K562 (cell line): ENCODE measurements at regions not wholly inside any gene's neighbourhood (a gene's known extent, or its start where the extent isn't known, plus 50 kb on each side); places are given as distances from the start of the nearest gene placed in this dataset.
A peak's percentile ranks its signal among the peaks of the same experiment; 100 is the strongest.

ENCODE experiments used
- ATAC-seq: fragments of 200-7000 bp; cut with Tn5 transposase; 3 replicates; pipeline ENCODE4 v1.9.1; 2020; ENCODE audit warnings: moderate library complexity
- BruUV-seq: library from RNA; stranded (reverse); fragments of 400-500 nt; replicated peaks from 2 replicates; lab custom pipeline; 2021; lab: Mats Ljungman, UMichigan
- CTCF ChIA-PET: fragments of 300-600 bp; formaldehyde crosslinking; extraction: SDS; loops from one replicate; lab custom pipeline; 2021; ENCODE audit warnings: low intra/inter-chr PET ratio; lab: Yijun Ruan, JAX
- POLR2A ChIA-PET: fragments of 300-600, 350-650 bp; sonication (Branson Sonifier 250); formaldehyde crosslinking; extraction: SDS; loops from one replicate; lab custom pipeline; 2021; ENCODE audit warnings: antibody characterized with exemption, inconsistent platforms; lab: Yijun Ruan, JAX
- DNase-seq, 4 experiments: peaks; one replicate each; pipeline versions ENCODE4 v3.0.0 to v3.0.0-alpha.2; 2011 to 2018; ENCODE audit warnings: low spot score in 3 of 4, mixed read lengths in 3 of 4; ENCODE audit errors: extremely low read depth in 1 of 4
- FAIRE-seq: peaks from 2 replicates; lab custom pipeline; 2011; peaks lifted over from hg19 to GRCh38; lab: Jason Lieb, UNC
- H2AFZ ChIP-seq: 2 replicates; pipeline ENCODE4 v1.6.0; 2011; ENCODE audit warnings: low read depth, low read length, control low read depth, inconsistent platforms
- H3K27ac ChIP-seq: fragments of 200-600 bp; 3 replicates; pipeline ENCODE4 v1.8.0; 2011; ENCODE audit warnings: low read depth, mild to moderate bottlenecking, control low read depth, inconsistent platforms, low read length, moderate library complexity, mixed read lengths; ENCODE audit errors: extremely low read depth
- H3K27me3 ChIP-seq, 2 experiments: fragments of 300-600 bp in 1 of 2; 2 replicates in 1 of 2; 3 replicates in 1 of 2; pipeline versions ENCODE4 v1.6.0 to v1.8.0; 2011; ENCODE audit warnings: inconsistent platforms in 2 of 2, low read length in 2 of 2, mild to moderate bottlenecking in 1 of 2, mixed read lengths in 1 of 2, moderate library complexity in 1 of 2; ENCODE audit not compliant: control insufficient read depth in 2 of 2, insufficient read depth in 2 of 2
- H3K36me3 ChIP-seq: fragments of 300-600 bp; 3 replicates; pipeline ENCODE4 v1.8.0; 2011; ENCODE audit warnings: mild to moderate bottlenecking, low read length, inconsistent platforms; ENCODE audit not compliant: control insufficient read depth, insufficient read depth
- H3K4me1 ChIP-seq, 2 experiments: fragments of 200-600 bp in 1 of 2; replicated peaks in 1 of 2; 2 replicates in 1 of 2; 3 replicates in 1 of 2; pipeline versions ENCODE4 v1.5.1 to v1.8.0; 2011; ENCODE audit warnings: inconsistent platforms in 2 of 2, low read length in 2 of 2, mild to moderate bottlenecking in 1 of 2, mixed read lengths in 1 of 2, moderate library complexity in 1 of 2; ENCODE audit not compliant: control insufficient read depth in 2 of 2, insufficient read depth in 2 of 2
- H3K4me2 ChIP-seq: 2 replicates; pipeline ENCODE4 v1.6.1; 2011; ENCODE audit warnings: low read length, control low read depth, inconsistent platforms, mixed read lengths; ENCODE audit not compliant: insufficient read depth
- H3K4me3 ChIP-seq: fragments of 200-600 bp; sonication (generic), shearing (Covaris generic); 2 replicates; pipeline ENCODE4 v1.5.1; 2016; ENCODE audit warnings: control low read depth, inconsistent platforms
- H3K79me2 ChIP-seq: fragments of 200-600 bp; 3 replicates; pipeline ENCODE4 v1.8.0; 2011; ENCODE audit warnings: low read length, inconsistent platforms; ENCODE audit not compliant: control insufficient read depth, insufficient read depth
- H3K9ac ChIP-seq, 2 experiments: 2 replicates each; pipeline versions ENCODE4 v1.6.0 to v1.6.1; 2011; ENCODE audit warnings: low read depth in 2 of 2, low read length in 2 of 2, control low read depth in 1 of 2, inconsistent platforms in 1 of 2, mild to moderate bottlenecking in 1 of 2, mixed read lengths in 1 of 2; ENCODE audit not compliant: insufficient read depth in 1 of 2
- H3K9me1 ChIP-seq: one replicate; pipeline ENCODE4 v1.6.0; 2011; ENCODE audit warnings: inconsistent platforms, mild to moderate bottlenecking, low read length, moderate library complexity; ENCODE audit not compliant: control insufficient read depth, insufficient read depth
- H3K9me3 ChIP-seq: replicated peaks from 2 replicates; pipeline ENCODE4 v1.5.1; 2011; ENCODE audit warnings: low read depth, low read length, inconsistent platforms; ENCODE audit not compliant: control insufficient read depth, insufficient read depth
- H4K20me1 ChIP-seq: replicated peaks from 2 replicates; pipeline ENCODE4 v1.6.1; 2011; ENCODE audit warnings: low read length, inconsistent platforms, mixed read lengths; ENCODE audit not compliant: control insufficient read depth, insufficient read depth
- EZH2 ChIP-seq: IDR thresholded peaks from 2 replicates; pipeline ENCODE4 v1.6.1; 2012; ENCODE audit warnings: low read depth, mild to moderate bottlenecking, inconsistent platforms, low read length, borderline replicate concordance
- MTA1 ChIP-seq: fragments of 450-650 bp; IDR thresholded peaks from 2 replicates; pipeline ENCODE4 v1.6.1; 2017; ENCODE audit warnings: borderline replicate concordance
- MTA2 ChIP-seq: fragments of 450-650 bp; IDR thresholded peaks from 2 replicates; pipeline ENCODE4 v1.6.1; 2016; ENCODE audit warnings: low read depth
- NFE2 ChIP-seq: IDR thresholded peaks from 2 replicates; pipeline ENCODE4 v1.6.1; 2014; ENCODE audit warnings: antibody characterized with exemption, low read depth
- ZBTB1 ChIP-seq: sonication (generic); formaldehyde crosslinking; IDR thresholded peaks from 2 replicates; pipeline ENCODE4 v1.8.1; 2023; ENCODE audit warnings: missing genetic modification reagents, low read depth, mild to moderate bottlenecking, borderline replicate concordance
- ZNF124 ChIP-seq: sonication (generic); formaldehyde crosslinking; IDR thresholded peaks from 2 replicates; pipeline ENCODE4 v1.8.1; 2022; ENCODE audit warnings: missing genetic modification reagents
- ZNF316 ChIP-seq: fragments of 450-650 bp; IDR thresholded peaks from 2 replicates; pipeline ENCODE4 v1.6.1; 2016
- WGBS: fragments of 100-300 bp; shearing (Covaris generic); methylation state at CpG from one replicate; pipeline ENCODE4 v1.1.6; 2016; ENCODE audit warnings: low coverage, mixed read lengths; ENCODE audit not compliant: insufficient coverage; ENCODE audit errors: missing lambda C conversion rate; 5-methylcytosine and 5-hydroxymethylcytosine counted together
- in situ Hi-C: fragments of 300-500 bp; cut with MboI; formaldehyde crosslinking; loops from 4 replicates; pipeline ENCODE4 v1.15.0; 2018; ENCODE audit warnings: inconsistent platforms, mixed read lengths
- intact Hi-C: fragments of 100-400 bp; cut with micrococcal nuclease; formaldehyde crosslinking; loops from 2 replicates; pipeline ENCODE4 v1.14.2; 2022
- TF ChIP-seq, protein P1 (sequence below): fragments of 450-650 bp; IDR thresholded peaks from 2 replicates; pipeline ENCODE4 v1.6.1; 2017; ENCODE audit warnings: mild to moderate bottlenecking, moderate library complexity

DNA sequence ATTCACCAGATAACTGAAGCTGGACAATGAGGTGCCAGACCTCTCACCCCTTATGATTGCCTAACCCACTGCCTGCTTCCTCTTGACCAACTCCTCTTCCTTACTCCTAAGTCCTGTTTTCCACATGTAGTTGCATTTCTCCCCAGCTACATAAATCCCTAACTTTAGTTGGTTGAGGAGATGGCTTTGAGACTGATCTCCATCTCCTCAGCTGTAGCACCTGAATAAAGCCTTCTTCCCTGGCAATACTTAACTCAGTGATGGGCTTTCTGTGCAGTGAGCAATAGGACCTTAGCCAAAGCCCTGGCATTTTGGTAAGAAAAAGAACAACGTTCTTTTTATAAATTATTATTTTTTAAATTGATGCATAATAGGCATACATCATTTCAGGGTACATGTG lies 691.1 kb downstream of the MATN1 start:
- no peak for DNase-seq
- in situ Hi-C loops = no loop called here

DNA sequence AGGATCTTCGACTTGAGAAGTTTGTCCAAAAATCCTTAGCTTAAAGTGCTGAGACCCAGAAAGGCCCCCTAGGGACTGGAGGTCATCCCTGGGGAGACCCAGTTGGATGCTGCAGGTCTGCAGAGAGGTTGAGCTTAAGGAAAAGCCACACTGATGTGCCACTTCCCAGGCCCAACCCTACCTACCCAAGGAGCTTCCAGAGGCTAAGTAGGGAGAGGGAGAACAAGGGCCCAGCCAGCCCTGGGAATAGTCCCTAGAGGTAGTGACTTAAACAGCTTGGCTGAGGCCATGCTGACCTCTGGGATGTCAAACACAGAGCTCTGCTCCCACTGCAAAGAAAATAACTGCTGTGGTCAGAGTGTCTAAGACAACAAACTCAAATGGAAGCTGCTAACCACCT lies 693.7 kb downstream of the MATN1 start:
- no peak overlapping the region for H3K9ac ChIP-seq
- DNase-seq = no peak
- H3K79me2 ChIP-seq = no peaks in the 10 kb centered on the region
- no peak for FAIRE-seq
- no peak overlapping the region for H3K4me2 ChIP-seq
- intact Hi-C loops = no loop called here
- WGBS = 0% methylated on average over 1 of the region's 1 CpG
- H4K20me1 ChIP-seq = no peaks in the 10 kb centered on the region
- H3K9me3 ChIP-seq = no peaks in the 10 kb centered on the region
- ATAC-seq = no peak
- no peaks in the 10 kb centered on the region for H3K9me1 ChIP-seq
- peaks cover 0 to under 1% of the 10 kb centered on the region in 2 experiments; a peak in 2 of 5 replicates for H3K27me3 ChIP-seq
- in situ Hi-C loops = no loop called here
- POLR2A ChIA-PET = interaction anchor here (0.7 to 0.9 kb wide), 3 partner anchors 12 to 259 kb away, joined by 3 to 5 read pairs (median 3); no protein-coding TSS in a partner anchor
- CTCF ChIA-PET = no interaction called here
- no peak overlapping the region for H3K4me3 ChIP-seq
- TF ChIP-seq MTA2 (no peak), MTA1 (no peak)
- TF ChIP-seq, protein P1, sequence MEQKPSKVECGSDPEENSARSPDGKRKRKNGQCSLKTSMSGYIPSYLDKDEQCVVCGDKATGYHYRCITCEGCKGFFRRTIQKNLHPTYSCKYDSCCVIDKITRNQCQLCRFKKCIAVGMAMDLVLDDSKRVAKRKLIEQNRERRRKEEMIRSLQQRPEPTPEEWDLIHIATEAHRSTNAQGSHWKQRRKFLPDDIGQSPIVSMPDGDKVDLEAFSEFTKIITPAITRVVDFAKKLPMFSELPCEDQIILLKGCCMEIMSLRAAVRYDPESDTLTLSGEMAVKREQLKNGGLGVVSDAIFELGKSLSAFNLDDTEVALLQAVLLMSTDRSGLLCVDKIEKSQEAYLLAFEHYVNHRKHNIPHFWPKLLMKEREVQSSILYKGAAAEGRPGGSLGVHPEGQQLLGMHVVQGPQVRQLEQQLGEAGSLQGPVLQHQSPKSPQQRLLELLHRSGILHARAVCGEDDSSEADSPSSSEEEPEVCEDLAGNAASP = no peak
- no peaks in the 10 kb centered on the region for H3K36me3 ChIP-seq
- H3K4me1 ChIP-seq = peaks cover 0 to 5% of the 10 kb centered on the region in 2 experiments; a peak in 1 of 5 replicates
- H2AFZ ChIP-seq = no peak overlapping the region
- BruUV-seq = no TSS peak
- no peak overlapping the region for H3K27ac ChIP-seq

More for the DNA sequence above, 691.1 kb downstream of the MATN1 start:
- H3K27ac ChIP-seq = no peak overlapping the region
- POLR2A ChIA-PET = no interaction called here
- no peak overlapping the region for H3K4me2 ChIP-seq
- H3K4me1 ChIP-seq = peaks cover 0 to 8% of the 10 kb centered on the region in 2 experiments; a peak in 1 of 5 replicates
- H4K20me1 ChIP-seq = no peaks in the 10 kb centered on the region
- TF ChIP-seq EZH2 (no peak), NFE2 (no peak), ZNF316 (no peak), ZNF124 (CRISPR knock-in tag) (peak; percentile 74; the same call in 1 of the 2 replicates), ZBTB1 (CRISPR knock-in tag) (no peak)
- TF ChIP-seq, all 486 proteins: peak for 1
- Histone ChIP-seq H3K79me2 (no peaks in the 10 kb centered on the region), H2AFZ (no peak overlapping the region), H3K36me3 (no peaks in the 10 kb centered on the region), H3K9ac (no peak overlapping the region), H3K4me3 (no peak overlapping the region), H3K9me1 (no peaks in the 10 kb centered on the region), H3K27me3 (peaks cover 0 to 4% of the 10 kb centered on the region in 2 experiments; a peak in 2 of 5 replicates), H3K9me3 (no peaks in the 10 kb centered on the region)
- no peak for FAIRE-seq
- BruUV-seq = no TSS peak
- CTCF ChIA-PET = no interaction called here
- no peak for ATAC-seq
- 0% methylated on average over 1 of the region's 1 CpG for WGBS
- intact Hi-C loops = no loop called here
